ENCODE measurements at regions not wholly inside any gene's neighbourhood (a gene's known extent, or its start where the extent isn't known, plus 50 kb on each side); places are given as distances from the start of the nearest gene placed in this dataset.

DNA sequence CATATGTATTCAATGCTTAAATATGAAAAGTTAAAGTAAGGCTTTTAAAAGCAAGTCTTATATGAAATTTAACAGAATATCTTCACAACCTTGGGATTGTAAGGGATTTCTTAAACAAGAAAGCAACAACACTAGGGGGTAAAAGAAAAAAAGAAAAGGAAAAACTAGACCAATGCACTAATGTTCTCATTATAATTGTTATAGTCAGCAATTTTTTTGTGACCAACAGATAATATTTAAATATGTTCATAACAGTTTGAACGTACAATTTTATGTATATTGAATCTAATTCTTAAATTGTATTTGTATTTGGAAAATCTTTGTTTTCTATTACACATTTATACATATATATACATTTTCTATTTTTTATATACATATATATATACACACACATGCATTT, 1397.8 kb upstream of the ADGRB3 start:
- TF ChIP-seq, protein P1, sequence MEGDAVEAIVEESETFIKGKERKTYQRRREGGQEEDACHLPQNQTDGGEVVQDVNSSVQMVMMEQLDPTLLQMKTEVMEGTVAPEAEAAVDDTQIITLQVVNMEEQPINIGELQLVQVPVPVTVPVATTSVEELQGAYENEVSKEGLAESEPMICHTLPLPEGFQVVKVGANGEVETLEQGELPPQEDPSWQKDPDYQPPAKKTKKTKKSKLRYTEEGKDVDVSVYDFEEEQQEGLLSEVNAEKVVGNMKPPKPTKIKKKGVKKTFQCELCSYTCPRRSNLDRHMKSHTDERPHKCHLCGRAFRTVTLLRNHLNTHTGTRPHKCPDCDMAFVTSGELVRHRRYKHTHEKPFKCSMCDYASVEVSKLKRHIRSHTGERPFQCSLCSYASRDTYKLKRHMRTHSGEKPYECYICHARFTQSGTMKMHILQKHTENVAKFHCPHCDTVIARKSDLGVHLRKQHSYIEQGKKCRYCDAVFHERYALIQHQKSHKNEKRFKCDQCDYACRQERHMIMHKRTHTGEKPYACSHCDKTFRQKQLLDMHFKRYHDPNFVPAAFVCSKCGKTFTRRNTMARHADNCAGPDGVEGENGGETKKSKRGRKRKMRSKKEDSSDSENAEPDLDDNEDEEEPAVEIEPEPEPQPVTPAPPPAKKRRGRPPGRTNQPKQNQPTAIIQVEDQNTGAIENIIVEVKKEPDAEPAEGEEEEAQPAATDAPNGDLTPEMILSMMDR (IDR thresholded peaks at IDR 0.05), result no peak
- TF ChIP-seq SMC3 (IDR thresholded peaks at IDR 0.05) (no peak), KDM1A (IDR thresholded peaks at IDR 0.05; ENCODE audit: low read depth) (no peak), HOXB5 (CRISPR knock-in tag; IDR thresholded peaks at IDR 0.05) (no peak), MYC (IDR thresholded peaks at IDR 0.05; ENCODE audit: borderline replicate concordance, low read length) (no peak), RCOR1 (IDR thresholded peaks at IDR 0.05; ENCODE audit: low read depth, low read length) (no peak), POLR2A (IDR thresholded peaks at IDR 0.05; ENCODE audit: low read length) (no peak), EP300 (IDR thresholded peaks at IDR 0.05) (no peak)

Measured in A549 (cell line).